HFFc6 (cell line): ENCODE measurements at regions not wholly inside any gene's neighbourhood (a gene's known extent, or its start where the extent isn't known, plus 50 kb on each side); places are given as distances from the start of the nearest gene placed in this dataset.

Source experiments
- DNase-seq: peaks from one replicate; pipeline ENCODE4 v3.0.0-alpha.2; 2018
- H3K27ac Mint-ChIP-seq: 2 replicates; pipeline ENCODE4 v1.8.0; 2020; ENCODE audit warnings: mild to moderate bottlenecking, mixed read lengths
- H3K27me3 Mint-ChIP-seq: 2 replicates; pipeline ENCODE4 v1.8.0; 2021; ENCODE audit warnings: mild to moderate bottlenecking, moderate library complexity, mixed read lengths; ENCODE audit not compliant: insufficient read depth
- H3K36me3 Mint-ChIP-seq: 2 replicates; pipeline ENCODE4 v1.8.0; 2021; ENCODE audit warnings: low read depth, mixed read lengths
- H3K4me1 Mint-ChIP-seq: 2 replicates; pipeline ENCODE4 v1.8.0; 2020; ENCODE audit warnings: low read depth, mixed read lengths
- H3K4me3 Mint-ChIP-seq: 2 replicates; pipeline ENCODE4 v1.8.0; 2020; ENCODE audit warnings: mild to moderate bottlenecking, moderate library complexity, mixed read lengths
- H3K9me3 Mint-ChIP-seq: 2 replicates; pipeline ENCODE4 v1.8.0; 2020; ENCODE audit warnings: mild to moderate bottlenecking, mixed read lengths
- TF ChIP-seq, protein P1 (sequence below): fragments of 200-600 bp; sonication (generic); IDR thresholded peaks from 2 replicates; pipeline ENCODE4 v1.5.0; 2021; ENCODE audit warnings: antibody characterized with exemption, mild to moderate bottlenecking

GRCh38 chr1:14420686-14421085, 177.8 kb upstream of the KAZN start:
- no peaks in the 10 kb centered on the region for H3K36me3 Mint-ChIP-seq
- peaks cover 45% of the 10 kb centered on the region for H3K9me3 Mint-ChIP-seq
- H3K4me1 Mint-ChIP-seq, result no peaks in the 10 kb centered on the region
- TF ChIP-seq, protein P1, sequence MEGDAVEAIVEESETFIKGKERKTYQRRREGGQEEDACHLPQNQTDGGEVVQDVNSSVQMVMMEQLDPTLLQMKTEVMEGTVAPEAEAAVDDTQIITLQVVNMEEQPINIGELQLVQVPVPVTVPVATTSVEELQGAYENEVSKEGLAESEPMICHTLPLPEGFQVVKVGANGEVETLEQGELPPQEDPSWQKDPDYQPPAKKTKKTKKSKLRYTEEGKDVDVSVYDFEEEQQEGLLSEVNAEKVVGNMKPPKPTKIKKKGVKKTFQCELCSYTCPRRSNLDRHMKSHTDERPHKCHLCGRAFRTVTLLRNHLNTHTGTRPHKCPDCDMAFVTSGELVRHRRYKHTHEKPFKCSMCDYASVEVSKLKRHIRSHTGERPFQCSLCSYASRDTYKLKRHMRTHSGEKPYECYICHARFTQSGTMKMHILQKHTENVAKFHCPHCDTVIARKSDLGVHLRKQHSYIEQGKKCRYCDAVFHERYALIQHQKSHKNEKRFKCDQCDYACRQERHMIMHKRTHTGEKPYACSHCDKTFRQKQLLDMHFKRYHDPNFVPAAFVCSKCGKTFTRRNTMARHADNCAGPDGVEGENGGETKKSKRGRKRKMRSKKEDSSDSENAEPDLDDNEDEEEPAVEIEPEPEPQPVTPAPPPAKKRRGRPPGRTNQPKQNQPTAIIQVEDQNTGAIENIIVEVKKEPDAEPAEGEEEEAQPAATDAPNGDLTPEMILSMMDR, result no peak
- no peak for DNase-seq
- no peaks in the 10 kb centered on the region for H3K27me3 Mint-ChIP-seq
- H3K4me3 Mint-ChIP-seq, result no peak overlapping the region
- no peak overlapping the region for H3K27ac Mint-ChIP-seq

DNA sequence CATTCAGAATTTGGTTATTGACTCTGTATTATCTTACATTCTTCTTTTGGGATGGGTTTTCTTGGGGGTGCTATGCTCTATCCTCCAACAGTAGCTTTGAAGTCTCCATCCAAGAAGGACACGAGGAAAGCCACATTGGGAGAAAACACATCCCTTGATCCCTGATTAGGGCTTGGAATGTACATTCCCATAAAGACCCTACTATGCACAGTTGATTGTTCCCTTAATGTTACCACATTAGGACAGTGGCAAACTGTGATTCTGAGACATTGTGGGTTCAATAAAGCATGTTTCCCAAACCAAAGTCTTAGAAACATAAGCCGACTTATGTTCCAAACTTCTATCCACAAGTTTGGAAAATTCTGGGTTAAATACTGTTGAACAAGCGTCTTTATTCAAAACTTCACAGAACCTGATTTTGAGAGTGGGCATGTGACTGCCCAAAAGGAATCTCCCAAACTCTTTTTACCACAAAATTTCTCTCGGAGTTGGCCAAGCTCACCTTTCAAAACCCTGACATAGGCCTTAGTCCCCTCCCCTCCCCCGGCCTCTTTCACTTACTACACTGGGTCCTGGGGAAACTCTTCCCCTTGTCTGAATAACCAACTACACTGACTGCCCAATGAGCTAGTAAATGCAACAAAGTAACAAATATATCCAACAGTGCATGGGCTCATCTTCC, 177.0 kb upstream of the KAZN start:
- H3K27ac Mint-ChIP-seq, result no peak overlapping the region
- peaks cover 46% of the 10 kb centered on the region for H3K9me3 Mint-ChIP-seq
- no peak overlapping the region for H3K4me3 Mint-ChIP-seq
- no peaks in the 10 kb centered on the region for H3K4me1 Mint-ChIP-seq
- H3K27me3 Mint-ChIP-seq, result no peaks in the 10 kb centered on the region
- H3K36me3 Mint-ChIP-seq, result no peaks in the 10 kb centered on the region
- TF ChIP-seq, protein P1, result no peak
- DNase-seq, result no peak

DNA sequence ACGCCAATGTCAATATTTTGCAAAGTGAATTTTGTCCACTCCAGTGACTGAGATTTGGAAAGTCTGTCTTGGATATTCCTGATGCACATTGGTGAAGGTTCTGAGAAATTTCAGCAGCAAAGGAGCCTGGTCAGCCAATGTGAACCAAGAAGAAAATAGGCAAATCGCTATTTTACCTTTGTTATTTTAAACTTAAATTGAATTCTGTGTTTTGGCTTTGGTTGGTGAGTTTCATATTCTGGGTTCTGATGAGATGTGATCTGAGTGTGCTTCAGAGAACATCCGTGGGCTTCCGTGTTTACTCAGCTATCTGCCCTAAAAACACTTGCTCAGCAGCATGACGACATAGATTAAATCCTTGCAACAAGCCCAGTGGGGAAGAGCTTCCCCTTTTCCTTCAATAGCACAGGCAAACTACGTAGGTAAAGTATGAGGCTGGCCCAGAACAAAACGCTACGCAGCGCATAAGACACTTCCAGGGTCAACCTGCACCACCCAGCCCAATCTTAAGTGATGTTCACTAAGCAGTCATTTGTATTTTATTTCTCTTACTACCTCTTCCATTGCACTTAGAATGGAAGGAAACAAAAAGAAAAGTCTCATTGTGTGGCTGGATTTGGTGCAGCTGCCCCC, 176.4 kb upstream of the KAZN start:
- DNase-seq, result no peak
- H3K36me3 Mint-ChIP-seq, result no peaks in the 10 kb centered on the region
- no peak overlapping the region for H3K27ac Mint-ChIP-seq
- peaks cover 49% of the 10 kb centered on the region for H3K9me3 Mint-ChIP-seq
- TF ChIP-seq, protein P1, result no peak
- H3K27me3 Mint-ChIP-seq, result no peaks in the 10 kb centered on the region
- no peak overlapping the region for H3K4me3 Mint-ChIP-seq
- no peaks in the 10 kb centered on the region for H3K4me1 Mint-ChIP-seq

- Mint-ChIP-seq H3K27me3 (no peaks in the 10 kb centered on the region), H3K4me3 (no peak overlapping the region), H3K4me1 (no peaks in the 10 kb centered on the region), H3K9me3 (peaks cover 36% of the 10 kb centered on the region), H3K36me3 (no peaks in the 10 kb centered on the region), H3K27ac (no peak overlapping the region)
- TF ChIP-seq, protein P1, result no peak
- no peak for DNase-seq
Measured at GRCh38 chr1:14424325-14425002, 174.0 kb upstream of the KAZN start.

DNA sequence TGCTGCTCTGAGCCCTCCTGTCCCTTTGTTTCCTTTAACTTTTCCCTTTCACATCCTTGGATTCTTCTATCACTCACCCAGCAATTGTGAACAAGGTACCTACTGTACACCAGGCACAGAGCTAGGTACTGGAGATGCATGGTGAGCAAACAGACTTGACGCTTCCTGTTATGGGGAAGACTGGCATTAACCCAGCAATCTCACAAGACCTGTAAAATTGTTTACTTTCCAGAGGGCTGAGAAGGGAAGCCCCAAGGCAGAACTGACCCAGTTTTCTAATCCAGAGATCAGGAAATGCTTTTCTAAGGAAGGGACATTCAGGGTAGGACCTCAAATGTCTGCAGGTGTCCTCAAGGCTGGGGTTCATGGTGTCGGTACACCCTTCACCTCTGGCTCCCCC, 171.6 kb upstream of the KAZN start:
- no peak for DNase-seq
- Mint-ChIP-seq H3K27ac (no peak overlapping the region), H3K4me3 (no peak overlapping the region), H3K9me3 (peaks cover 38% of the 10 kb centered on the region), H3K4me1 (no peaks in the 10 kb centered on the region), H3K27me3 (peaks cover 1% of the 10 kb centered on the region; the same call in 1 of the 2 replicates), H3K36me3 (no peaks in the 10 kb centered on the region)
- TF ChIP-seq, protein P1, result no peak
